ENCODE measurements at regions not wholly inside any gene's neighbourhood (a gene's known extent, or its start where the extent isn't known, plus 50 kb on each side); places are given as distances from the start of the nearest gene placed in this dataset.

DNA sequence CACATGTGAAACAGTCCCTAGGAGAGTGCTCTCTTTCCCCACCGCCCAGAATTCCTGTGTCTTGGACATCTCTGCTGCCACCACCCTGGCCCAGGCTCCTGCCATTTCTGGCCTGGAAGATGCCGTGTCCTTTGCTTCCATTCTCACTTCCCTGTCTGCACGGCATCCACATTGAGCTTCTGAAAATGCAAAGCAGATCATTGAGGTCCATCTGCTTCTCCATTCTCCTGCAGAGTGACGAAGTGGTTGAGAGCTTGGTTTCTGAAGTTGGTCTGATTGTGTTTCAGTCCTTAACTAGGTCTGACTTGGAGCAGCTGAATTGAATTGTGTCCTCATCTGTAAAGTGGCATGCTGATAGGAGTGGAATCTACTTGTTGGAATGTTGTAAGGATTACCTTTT, 98.7 kb upstream of the MGAT5 start:
- TF ChIP-seq, protein P1, sequence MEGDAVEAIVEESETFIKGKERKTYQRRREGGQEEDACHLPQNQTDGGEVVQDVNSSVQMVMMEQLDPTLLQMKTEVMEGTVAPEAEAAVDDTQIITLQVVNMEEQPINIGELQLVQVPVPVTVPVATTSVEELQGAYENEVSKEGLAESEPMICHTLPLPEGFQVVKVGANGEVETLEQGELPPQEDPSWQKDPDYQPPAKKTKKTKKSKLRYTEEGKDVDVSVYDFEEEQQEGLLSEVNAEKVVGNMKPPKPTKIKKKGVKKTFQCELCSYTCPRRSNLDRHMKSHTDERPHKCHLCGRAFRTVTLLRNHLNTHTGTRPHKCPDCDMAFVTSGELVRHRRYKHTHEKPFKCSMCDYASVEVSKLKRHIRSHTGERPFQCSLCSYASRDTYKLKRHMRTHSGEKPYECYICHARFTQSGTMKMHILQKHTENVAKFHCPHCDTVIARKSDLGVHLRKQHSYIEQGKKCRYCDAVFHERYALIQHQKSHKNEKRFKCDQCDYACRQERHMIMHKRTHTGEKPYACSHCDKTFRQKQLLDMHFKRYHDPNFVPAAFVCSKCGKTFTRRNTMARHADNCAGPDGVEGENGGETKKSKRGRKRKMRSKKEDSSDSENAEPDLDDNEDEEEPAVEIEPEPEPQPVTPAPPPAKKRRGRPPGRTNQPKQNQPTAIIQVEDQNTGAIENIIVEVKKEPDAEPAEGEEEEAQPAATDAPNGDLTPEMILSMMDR (conservative IDR thresholded peaks at IDR 0.05; ENCODE audit: low read length) = no peak
- no peak for TF ChIP-seq EZH2phosphoT487 (IDR thresholded peaks at IDR 0.05; ENCODE audit: borderline replicate concordance, low read depth, low read length)
